ENCODE measurements at regions not wholly inside any gene's neighbourhood (a gene's known extent, or its start where the extent isn't known, plus 50 kb on each side); places are given as distances from the start of the nearest gene placed in this dataset.

DNA sequence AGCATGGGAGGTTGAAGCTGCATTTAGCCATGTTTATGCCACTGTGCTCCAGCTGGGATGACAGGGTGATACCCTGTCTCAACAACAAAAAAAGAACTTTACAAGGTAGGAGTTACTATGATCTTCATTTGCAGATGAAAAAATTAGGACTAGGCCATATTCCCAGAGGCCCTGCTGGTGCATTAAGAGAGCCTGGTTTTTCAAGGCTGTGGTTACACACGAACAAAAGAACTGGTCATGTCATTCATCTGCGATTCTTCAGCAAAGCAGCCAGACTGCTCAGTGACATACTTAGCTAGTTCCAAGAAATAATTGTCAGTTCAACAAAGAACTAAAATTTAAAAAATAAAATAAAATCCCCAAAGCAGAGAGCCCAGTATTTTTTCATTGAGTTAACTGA is 66.1 kb upstream of the SLC22A15 start:
- TF ChIP-seq, protein P1, sequence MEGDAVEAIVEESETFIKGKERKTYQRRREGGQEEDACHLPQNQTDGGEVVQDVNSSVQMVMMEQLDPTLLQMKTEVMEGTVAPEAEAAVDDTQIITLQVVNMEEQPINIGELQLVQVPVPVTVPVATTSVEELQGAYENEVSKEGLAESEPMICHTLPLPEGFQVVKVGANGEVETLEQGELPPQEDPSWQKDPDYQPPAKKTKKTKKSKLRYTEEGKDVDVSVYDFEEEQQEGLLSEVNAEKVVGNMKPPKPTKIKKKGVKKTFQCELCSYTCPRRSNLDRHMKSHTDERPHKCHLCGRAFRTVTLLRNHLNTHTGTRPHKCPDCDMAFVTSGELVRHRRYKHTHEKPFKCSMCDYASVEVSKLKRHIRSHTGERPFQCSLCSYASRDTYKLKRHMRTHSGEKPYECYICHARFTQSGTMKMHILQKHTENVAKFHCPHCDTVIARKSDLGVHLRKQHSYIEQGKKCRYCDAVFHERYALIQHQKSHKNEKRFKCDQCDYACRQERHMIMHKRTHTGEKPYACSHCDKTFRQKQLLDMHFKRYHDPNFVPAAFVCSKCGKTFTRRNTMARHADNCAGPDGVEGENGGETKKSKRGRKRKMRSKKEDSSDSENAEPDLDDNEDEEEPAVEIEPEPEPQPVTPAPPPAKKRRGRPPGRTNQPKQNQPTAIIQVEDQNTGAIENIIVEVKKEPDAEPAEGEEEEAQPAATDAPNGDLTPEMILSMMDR (IDR thresholded peaks at IDR 0.05): no peak
- TF ChIP-seq POLR2A (IDR thresholded peaks at IDR 0.05): no peak
- no peak for TF ChIP-seq POLR2AphosphoS5 (IDR thresholded peaks at IDR 0.05)

All from prostate gland (tissue), 2 donors.